ENCODE measurements at regions not wholly inside any gene's neighbourhood (a gene's known extent, or its start where the extent isn't known, plus 50 kb on each side); places are given as distances from the start of the nearest gene placed in this dataset.
"Not testable (repeated sequence)": the region's sequence is repeated elsewhere in the genome, so short reads cannot be mapped to it uniquely, and the experiment has no call there.

GRCh38 chr12:112656141-112656540, 135.4 kb upstream of the RPH3A start:
- H3K27me3 Mint-ChIP-seq: peaks cover 3% of the 10 kb centered on the region
- no peak overlapping the region for H3K27ac Mint-ChIP-seq
- no peaks in the 10 kb centered on the region for H3K9me3 Mint-ChIP-seq
- no peaks in the 10 kb centered on the region for H3K36me3 Mint-ChIP-seq (ENCODE audit: low read depth)
- H3K4me3 Mint-ChIP-seq: no peak overlapping the region
- no peaks in the 10 kb centered on the region for H3K4me1 Mint-ChIP-seq (ENCODE audit: low read depth)
- DNase-seq: no peak

GRCh38 chr12:112664569-112664968, 127.0 kb upstream of the RPH3A start:
- Mint-ChIP-seq H3K27ac (no peak overlapping the region), H3K4me3 (no peak overlapping the region), H3K36me3 (ENCODE audit: low read depth) (no peaks in the 10 kb centered on the region), H3K4me1 (ENCODE audit: low read depth) (peaks cover 7% of the 10 kb centered on the region), H3K9me3 (no peaks in the 10 kb centered on the region), H3K27me3 (peaks cover 31% of the 10 kb centered on the region)
- no peak for DNase-seq

- Mint-ChIP-seq H3K36me3 (ENCODE audit: low read depth) (no peaks in the 10 kb centered on the region), H3K4me3 (no peak overlapping the region), H3K4me1 (ENCODE audit: low read depth) (peaks cover 7% of the 10 kb centered on the region), H3K9me3 (no peaks in the 10 kb centered on the region), H3K27ac (no peak overlapping the region), H3K27me3 (peaks cover 28% of the 10 kb centered on the region)
- no peak for DNase-seq
Measured at GRCh38 chr12:112665958-112666357, 125.6 kb upstream of the RPH3A start.

GRCh38 chr12:112671564-112671963, 120.0 kb upstream of the RPH3A start:
- DNase-seq: no peak
- peaks cover under 1% of the 10 kb centered on the region for H3K4me1 Mint-ChIP-seq (ENCODE audit: low read depth)
- H3K27ac Mint-ChIP-seq: no peak overlapping the region
- peaks cover 15% of the 10 kb centered on the region for H3K27me3 Mint-ChIP-seq
- no peaks in the 10 kb centered on the region for H3K36me3 Mint-ChIP-seq (ENCODE audit: low read depth)
- H3K9me3 Mint-ChIP-seq: no peaks in the 10 kb centered on the region
- no peak overlapping the region for H3K4me3 Mint-ChIP-seq

- H3K27me3 Mint-ChIP-seq: peaks cover 12% of the 10 kb centered on the region
- H3K9me3 Mint-ChIP-seq: no peaks in the 10 kb centered on the region
- no peak overlapping the region for H3K4me3 Mint-ChIP-seq
- no peaks in the 10 kb centered on the region for H3K36me3 Mint-ChIP-seq (ENCODE audit: low read depth)
- no peak for DNase-seq
- H3K27ac Mint-ChIP-seq: no peak overlapping the region
- H3K4me1 Mint-ChIP-seq (ENCODE audit: low read depth): no peaks in the 10 kb centered on the region
Measured at GRCh38 chr12:112674539-112674938, 117.0 kb upstream of the RPH3A start.

GRCh38 chr12:112676507-112676906, 115.0 kb upstream of the RPH3A start:
- H3K27ac Mint-ChIP-seq: no peak overlapping the region
- DNase-seq: no peak
- H3K9me3 Mint-ChIP-seq: no peaks in the 10 kb centered on the region
- H3K27me3 Mint-ChIP-seq: peaks cover 15% of the 10 kb centered on the region
- no peaks in the 10 kb centered on the region for H3K4me1 Mint-ChIP-seq (ENCODE audit: low read depth)
- H3K36me3 Mint-ChIP-seq (ENCODE audit: low read depth): no peaks in the 10 kb centered on the region
- no peak overlapping the region for H3K4me3 Mint-ChIP-seq

- H3K27ac Mint-ChIP-seq: no peak overlapping the region
- no peak overlapping the region for H3K4me3 Mint-ChIP-seq
- no peak for DNase-seq
- H3K27me3 Mint-ChIP-seq: peaks cover 15% of the 10 kb centered on the region
- no peaks in the 10 kb centered on the region for H3K36me3 Mint-ChIP-seq (ENCODE audit: low read depth)
- H3K4me1 Mint-ChIP-seq (ENCODE audit: low read depth): no peaks in the 10 kb centered on the region
- H3K9me3 Mint-ChIP-seq: no peaks in the 10 kb centered on the region
Measured at GRCh38 chr12:112677050-112677765, 114.3 kb upstream of the RPH3A start.

GRCh38 chr12:112680993-112681392, 110.6 kb upstream of the RPH3A start:
- no peaks in the 10 kb centered on the region for H3K4me1 Mint-ChIP-seq (ENCODE audit: low read depth)
- no peaks in the 10 kb centered on the region for H3K36me3 Mint-ChIP-seq (ENCODE audit: low read depth)
- peaks cover 15% of the 10 kb centered on the region for H3K27me3 Mint-ChIP-seq
- no peaks in the 10 kb centered on the region for H3K9me3 Mint-ChIP-seq
- H3K27ac Mint-ChIP-seq: no peak overlapping the region
- no peak for DNase-seq
- no peak overlapping the region for H3K4me3 Mint-ChIP-seq

- Mint-ChIP-seq H3K36me3 (ENCODE audit: low read depth) (no peaks in the 10 kb centered on the region), H3K9me3 (no peaks in the 10 kb centered on the region), H3K4me3 (no peak overlapping the region), H3K27ac (no peak overlapping the region), H3K4me1 (ENCODE audit: low read depth) (no peaks in the 10 kb centered on the region), H3K27me3 (peaks cover 18% of the 10 kb centered on the region)
- no peak for DNase-seq
Measured at GRCh38 chr12:112682586-112682985, 109.0 kb upstream of the RPH3A start.

- Mint-ChIP-seq H3K27me3 (peaks cover 26% of the 10 kb centered on the region), H3K4me3 (no peak overlapping the region), H3K9me3 (no peaks in the 10 kb centered on the region), H3K4me1 (ENCODE audit: low read depth) (no peaks in the 10 kb centered on the region), H3K27ac (no peak overlapping the region), H3K36me3 (ENCODE audit: low read depth) (no peaks in the 10 kb centered on the region)
- DNase-seq: no peak
Measured at GRCh38 chr12:112684742-112685141, 106.8 kb upstream of the RPH3A start.

GRCh38 chr12:112685321-112685720, 106.2 kb upstream of the RPH3A start:
- Mint-ChIP-seq H3K27me3 (peaks cover 27% of the 10 kb centered on the region), H3K4me3 (no peak overlapping the region), H3K9me3 (no peaks in the 10 kb centered on the region), H3K27ac (no peak overlapping the region), H3K4me1 (ENCODE audit: low read depth) (no peaks in the 10 kb centered on the region), H3K36me3 (ENCODE audit: low read depth) (no peaks in the 10 kb centered on the region)
- no peak for DNase-seq

- Mint-ChIP-seq H3K27ac (no peak overlapping the region), H3K27me3 (peaks cover 30% of the 10 kb centered on the region), H3K9me3 (no peaks in the 10 kb centered on the region), H3K4me3 (no peak overlapping the region), H3K36me3 (ENCODE audit: low read depth) (no peaks in the 10 kb centered on the region), H3K4me1 (ENCODE audit: low read depth) (no peaks in the 10 kb centered on the region)
- no peak for DNase-seq
Measured at GRCh38 chr12:112686373-112686772, 105.2 kb upstream of the RPH3A start.

- Mint-ChIP-seq H3K27me3 (peaks cover 15% of the 10 kb centered on the region), H3K4me3 (no peak overlapping the region), H3K27ac (no peak overlapping the region), H3K9me3 (no peaks in the 10 kb centered on the region), H3K4me1 (ENCODE audit: low read depth) (no peaks in the 10 kb centered on the region), H3K36me3 (ENCODE audit: low read depth) (no peaks in the 10 kb centered on the region)
- DNase-seq: no peak
Measured at GRCh38 chr12:112694065-112694464, 97.5 kb upstream of the RPH3A start.

GRCh38 chr12:112697441-112697840, 94.1 kb upstream of the RPH3A start:
- not testable (repeated sequence) for H3K4me3 Mint-ChIP-seq; H3K9me3 Mint-ChIP-seq; H3K36me3 Mint-ChIP-seq (ENCODE audit: low read depth); DNase-seq; H3K27ac Mint-ChIP-seq; H3K4me1 Mint-ChIP-seq (ENCODE audit: low read depth)
- H3K27me3 Mint-ChIP-seq: peaks cover 29% of the 10 kb centered on the region

- Mint-ChIP-seq H3K4me3 (no peak overlapping the region), H3K27me3 (peaks cover 21% of the 10 kb centered on the region), H3K27ac (no peak overlapping the region), H3K4me1 (ENCODE audit: low read depth) (no peaks in the 10 kb centered on the region), H3K9me3 (no peaks in the 10 kb centered on the region), H3K36me3 (ENCODE audit: low read depth) (no peaks in the 10 kb centered on the region)
- no peak for DNase-seq
Measured at GRCh38 chr12:112705037-112705632, 86.4 kb upstream of the RPH3A start.
